CD8-positive, alpha-beta memory T cell (primary cell): ENCODE measurements at regions not wholly inside any gene's neighbourhood (a gene's known extent, or its start where the extent isn't known, plus 50 kb on each side); places are given as distances from the start of the nearest gene placed in this dataset.

Source experiments
- CTCF ChIA-PET: fragments of 350-600 bp; sonication (Branson Sonifier 250); formaldehyde crosslinking; loops from one replicate; lab custom pipeline; 2021; ENCODE audit warnings: antibody characterized with exemption; lab: Charles Lee
- POLR2A ChIA-PET: fragments of 350-600 bp; sonication (Branson Sonifier 250); formaldehyde crosslinking; loops from one replicate; lab custom pipeline; 2021; ENCODE audit warnings: antibody characterized with exemption; lab: Charles Lee
- DNase-seq, 5 donors: peaks; one replicate each; pipeline versions ENCODE4 v3.0.0 to v3.0.0-alpha.2; 2020 to 2022; ENCODE audit warnings: mixed read lengths in 1 of 5
- H3K27ac ChIP-seq: one replicate; pipeline ENCODE4 v1.7.0; 2013; ENCODE audit warnings: low read depth, mild to moderate bottlenecking, low read length, moderate library complexity
- H3K27me3 ChIP-seq: 2 replicates; pipeline ENCODE4 v1.7.0; 2013; ENCODE audit warnings: low read length, mild to moderate bottlenecking; ENCODE audit not compliant: insufficient read depth, poor library complexity, severe bottlenecking
- H3K36me3 ChIP-seq: 2 replicates; pipeline ENCODE4 v1.7.0; 2013; ENCODE audit warnings: mild to moderate bottlenecking, low read length, moderate library complexity; ENCODE audit not compliant: insufficient read depth
- H3K4me1 ChIP-seq: 2 replicates; pipeline ENCODE4 v1.7.0; 2013; ENCODE audit warnings: mild to moderate bottlenecking, low read length, moderate library complexity; ENCODE audit not compliant: insufficient read depth
- H3K4me3 ChIP-seq: 2 replicates; pipeline ENCODE4 v1.7.0; 2013; ENCODE audit warnings: mild to moderate bottlenecking, low read length
- H3K9me3 ChIP-seq: 2 replicates; pipeline ENCODE4 v1.7.0; 2013; ENCODE audit warnings: mild to moderate bottlenecking, low read length
- H3K27ac Mint-ChIP-seq, 8 donors: one replicate each; pipeline ENCODE4 v1.8.0; 2020 to 2021; ENCODE audit warnings: mixed read lengths in 8 of 8, mild to moderate bottlenecking in 6 of 8, inconsistent platforms in 3 of 8, moderate library complexity in 3 of 8
- H3K27me3 Mint-ChIP-seq, 2 donors: one replicate each; pipeline ENCODE4 v1.8.0; 2020 to 2021; ENCODE audit warnings: mixed read lengths in 2 of 2, mild to moderate bottlenecking in 1 of 2, moderate library complexity in 1 of 2
- H3K36me3 Mint-ChIP-seq, 3 donors: one replicate each; pipeline ENCODE4 v1.8.0; 2020 to 2021; ENCODE audit warnings: mixed read lengths in 3 of 3, inconsistent platforms in 1 of 3, mild to moderate bottlenecking in 1 of 3
- H3K4me1 Mint-ChIP-seq, 3 donors: one replicate each; pipeline ENCODE4 v1.8.0; 2020 to 2021; ENCODE audit warnings: mixed read lengths in 3 of 3, inconsistent platforms in 1 of 3, mild to moderate bottlenecking in 1 of 3
- H3K4me3 Mint-ChIP-seq, 7 donors: one replicate each; pipeline ENCODE4 v1.8.0; 2020 to 2021; ENCODE audit warnings: mixed read lengths in 7 of 7, mild to moderate bottlenecking in 6 of 7, moderate library complexity in 4 of 7, inconsistent platforms in 2 of 7
- H3K9me3 Mint-ChIP-seq, 5 donors: one replicate each; pipeline ENCODE4 v1.8.0; 2020 to 2022; ENCODE audit warnings: mixed read lengths in 5 of 5, mild to moderate bottlenecking in 3 of 5, moderate library complexity in 2 of 5, inconsistent platforms in 1 of 5

GRCh38 chr14:104528496-104528895, 51.1 kb upstream of the C14orf180 start:
- DNase-seq = no peak
- no peak overlapping the region for H3K4me3 ChIP-seq
- Mint-ChIP-seq H3K27ac (no peak overlapping the region), H3K9me3 (peaks cover 4 to 11% (median 5%) of the 10 kb centered on the region in 5 donors), H3K4me1 (peaks cover 0 to 9% (median 8%) of the 10 kb centered on the region in 3 donors), H3K4me3 (no peak overlapping the region), H3K27me3 (peaks cover 4 to 11% of the 10 kb centered on the region in 2 donors), H3K36me3 (peaks cover 0 to 2% (median 0%) of the 10 kb centered on the region in 3 donors)
- CTCF ChIA-PET = no interaction called here
- H3K27ac ChIP-seq = no peak overlapping the region
- POLR2A ChIA-PET = interaction anchor here (0.7 kb wide), 1 partner anchor 335 kb away, joined by 8 read pairs; no protein-coding TSS in a partner anchor
- no peaks in the 10 kb centered on the region for H3K36me3 ChIP-seq
- no peaks in the 10 kb centered on the region for H3K4me1 ChIP-seq
- no peaks in the 10 kb centered on the region for H3K27me3 ChIP-seq
- no peaks in the 10 kb centered on the region for H3K9me3 ChIP-seq
